GM18505 (cell line): ENCODE measurements at regions not wholly inside any gene's neighbourhood (a gene's known extent, or its start where the extent isn't known, plus 50 kb on each side); places are given as distances from the start of the nearest gene placed in this dataset.
"Not testable (repeated sequence)": the region's sequence is repeated elsewhere in the genome, so short reads cannot be mapped to it uniquely, and the experiment has no call there.

ENCODE experiments used
- ATAC-seq: cut with Tn5 transposase; IDR thresholded peaks from one replicate; pipeline ENCODE4 v1.9.1; 2021; ENCODE audit not compliant: unreplicated experiment
- POLR2A ChIP-seq: IDR thresholded peaks from 4 replicates; pipeline ENCODE4 v1.6.1; 2011; ENCODE audit warnings: borderline replicate concordance; ENCODE audit not compliant: insufficient read depth, insufficient read length; ENCODE audit errors: extremely low read depth

DNA sequence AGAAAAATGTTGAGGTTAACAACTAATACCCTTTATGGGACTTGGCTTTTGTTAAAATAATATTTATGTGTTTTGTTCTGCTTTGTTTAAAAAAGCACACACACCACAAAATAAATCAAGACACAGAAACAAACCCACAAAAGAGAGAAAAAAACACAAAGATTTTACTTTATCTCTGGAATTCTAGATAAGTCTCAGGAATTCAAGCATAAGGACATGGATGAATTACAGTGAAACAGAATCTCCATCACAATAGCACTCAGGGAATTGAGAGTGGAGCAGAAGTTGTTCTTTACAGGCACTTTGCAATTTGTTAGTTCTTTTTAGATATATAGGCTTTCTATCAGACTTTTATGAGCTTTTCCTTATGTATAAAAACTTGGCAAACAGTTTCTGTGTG lies 360.9 kb upstream of the ZC3H15 start:
- TF ChIP-seq POLR2A: no peak
- no peak for ATAC-seq

GRCh38 chr2:186125625-186126024 lies 360.4 kb upstream of the ZC3H15 start:
- no peak for ATAC-seq
- TF ChIP-seq POLR2A: no peak

DNA sequence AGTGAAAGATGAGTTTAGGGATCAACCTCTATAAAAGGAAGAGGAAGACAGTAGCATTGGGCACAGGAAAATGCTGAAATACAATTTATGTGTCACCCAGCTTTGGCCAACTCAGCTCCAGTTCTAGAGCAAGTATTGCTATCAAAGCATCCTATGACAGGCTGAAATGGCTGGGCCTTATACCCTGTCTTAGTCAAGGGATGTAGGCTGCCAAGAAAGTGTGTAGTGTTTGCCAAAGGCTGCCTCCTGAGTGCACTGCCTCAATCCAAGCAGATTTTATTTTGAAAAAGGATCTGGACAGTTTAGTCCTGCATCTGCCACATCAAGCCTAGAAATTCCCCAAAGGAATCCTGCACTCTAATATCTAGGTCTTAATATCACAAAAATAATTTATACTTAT lies 359.9 kb upstream of the ZC3H15 start:
- ATAC-seq: no peak
- TF ChIP-seq POLR2A: no peak

DNA sequence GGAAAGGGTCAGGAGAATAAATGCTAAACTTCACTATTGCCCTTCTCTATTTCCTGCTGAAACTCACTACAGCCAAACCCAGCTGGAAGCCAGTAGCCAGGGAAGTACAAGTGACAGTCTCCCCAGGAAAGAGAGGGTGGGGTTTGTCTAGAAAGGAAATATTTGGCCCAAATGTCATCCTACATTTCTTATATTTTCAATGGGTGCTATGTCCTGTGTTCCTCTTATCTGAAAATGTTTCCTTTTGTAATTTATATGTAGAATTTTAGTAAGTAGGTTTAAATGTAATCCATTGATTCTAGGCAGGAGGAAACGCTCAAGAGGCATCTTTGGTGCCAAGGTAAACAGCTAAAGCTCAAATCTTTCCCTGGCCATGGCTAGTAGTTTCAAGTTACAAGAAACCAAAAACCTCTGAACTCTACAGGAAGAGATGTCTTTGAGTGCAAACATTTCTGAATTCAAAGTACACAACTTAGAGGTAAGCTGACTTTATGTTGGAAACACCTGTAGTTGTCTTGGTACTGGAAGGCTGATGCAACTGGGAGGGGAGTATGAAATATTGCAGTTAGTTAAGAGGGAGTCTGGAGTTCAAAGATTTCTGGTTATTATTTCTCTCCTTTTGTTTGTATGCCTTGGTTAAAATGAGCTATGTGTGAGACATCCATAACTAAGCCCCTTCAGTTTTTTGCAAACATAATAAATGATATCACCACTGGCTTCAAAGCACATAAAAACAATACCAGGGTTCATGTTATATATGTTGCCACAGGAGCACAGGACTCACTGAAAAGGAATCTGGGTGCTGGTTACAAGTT lies 356.1 kb upstream of the ZC3H15 start:
- ATAC-seq: no peak
- TF ChIP-seq POLR2A: no peak

DNA sequence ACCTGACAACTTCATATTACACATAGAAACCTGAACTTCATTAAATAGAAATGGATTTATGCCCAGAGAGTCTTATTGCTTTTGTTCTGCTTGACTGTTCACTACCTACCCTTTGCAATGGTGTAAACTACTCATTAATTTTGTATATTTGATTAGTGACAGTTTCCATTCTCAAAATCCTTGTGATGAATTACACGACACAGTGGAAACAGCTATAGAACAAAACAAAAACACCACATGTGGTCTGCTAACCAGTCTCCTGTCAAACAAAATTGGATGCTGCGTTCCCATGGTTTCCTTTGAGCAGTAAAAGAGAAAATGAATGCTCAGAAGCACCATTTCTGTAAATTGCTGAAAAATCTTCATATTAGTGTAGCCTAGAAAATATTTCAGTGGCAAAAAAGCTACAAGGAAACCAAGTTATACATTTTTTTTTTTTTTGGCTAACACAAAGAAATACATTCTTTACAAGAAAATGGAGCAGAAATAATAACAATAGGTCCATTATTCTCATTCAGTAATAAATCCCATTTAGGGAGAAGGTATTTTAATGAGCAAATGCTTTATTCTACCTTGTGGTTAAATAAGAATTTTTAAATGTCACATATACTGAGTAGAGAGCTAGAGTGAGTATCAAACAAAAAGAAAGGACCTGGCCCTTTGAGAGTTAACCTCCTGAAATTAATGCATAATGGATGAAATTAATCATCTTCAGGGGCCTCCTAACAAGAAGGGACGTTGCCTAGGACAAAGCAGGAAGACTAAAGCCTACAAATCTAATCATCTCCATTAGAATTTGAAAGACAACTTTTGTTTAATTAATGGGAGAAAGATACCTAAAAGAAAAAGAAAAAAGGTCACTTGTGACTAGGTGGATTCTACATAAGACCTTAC lies 355.1 kb upstream of the ZC3H15 start:
- TF ChIP-seq POLR2A: no peak
- no peak for ATAC-seq

DNA sequence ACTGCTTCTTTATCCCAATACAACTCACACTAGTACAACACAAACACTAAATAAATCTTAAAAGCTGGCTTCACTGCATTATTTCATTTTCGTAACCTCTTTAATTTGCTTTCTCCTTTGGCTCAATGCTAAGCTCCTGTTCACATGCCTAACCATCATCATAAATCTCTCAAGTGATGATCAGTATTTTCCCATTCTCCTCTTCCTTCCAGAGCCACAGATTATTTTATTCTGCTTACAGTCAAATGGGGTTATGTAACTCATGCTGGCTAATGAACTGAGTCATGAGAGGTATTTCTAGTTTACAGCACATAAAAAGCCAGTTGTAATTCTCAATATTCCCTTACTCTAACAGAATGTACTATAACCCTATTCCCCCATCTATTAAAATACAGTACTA lies 350.4 kb upstream of the ZC3H15 start:
- TF ChIP-seq POLR2A: no peak
- no peak for ATAC-seq

DNA sequence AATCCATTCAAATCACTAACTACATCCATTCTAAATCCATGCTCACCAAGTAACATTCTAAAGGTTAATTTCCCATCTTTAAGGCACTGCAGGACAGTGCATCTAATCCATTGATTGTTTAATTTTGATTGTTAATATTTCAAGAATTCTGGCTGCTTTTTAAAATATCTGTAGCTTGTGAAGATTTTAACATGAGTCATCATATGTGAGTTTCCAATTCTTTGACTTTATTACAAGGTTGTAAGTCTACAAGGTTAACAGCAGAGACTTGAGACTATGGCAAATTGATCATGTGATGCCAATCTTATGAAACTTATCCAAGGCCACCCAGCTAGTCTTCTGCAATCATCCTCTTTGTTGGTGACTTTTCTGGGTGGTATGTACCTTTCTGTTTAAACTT lies 349.2 kb upstream of the ZC3H15 start:
- TF ChIP-seq POLR2A: no peak
- ATAC-seq: no peak

- ATAC-seq: no peak
- TF ChIP-seq POLR2A: no peak
Measured at GRCh38 chr2:186138845-186139244, 347.2 kb upstream of the ZC3H15 start.

DNA sequence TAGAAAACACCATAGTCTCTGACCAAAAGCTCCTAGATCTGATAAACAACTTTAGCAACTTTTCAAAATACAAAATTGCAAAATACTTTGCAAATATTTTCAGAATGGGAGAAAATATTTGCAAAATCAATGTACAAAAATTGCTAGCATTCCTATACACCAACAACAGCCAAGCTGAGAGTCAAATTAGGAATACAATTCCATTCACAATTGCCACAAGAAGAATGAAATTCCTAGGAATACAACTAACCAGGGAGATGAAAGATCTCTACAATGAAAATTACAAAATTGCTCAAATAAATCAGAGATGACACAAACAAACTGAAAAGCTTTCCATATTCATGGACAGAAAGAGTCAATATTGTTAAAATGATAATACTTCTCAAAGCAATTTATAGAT lies 327.0 kb upstream of the ZC3H15 start:
- ATAC-seq: no peak
- no peak for TF ChIP-seq POLR2A

DNA sequence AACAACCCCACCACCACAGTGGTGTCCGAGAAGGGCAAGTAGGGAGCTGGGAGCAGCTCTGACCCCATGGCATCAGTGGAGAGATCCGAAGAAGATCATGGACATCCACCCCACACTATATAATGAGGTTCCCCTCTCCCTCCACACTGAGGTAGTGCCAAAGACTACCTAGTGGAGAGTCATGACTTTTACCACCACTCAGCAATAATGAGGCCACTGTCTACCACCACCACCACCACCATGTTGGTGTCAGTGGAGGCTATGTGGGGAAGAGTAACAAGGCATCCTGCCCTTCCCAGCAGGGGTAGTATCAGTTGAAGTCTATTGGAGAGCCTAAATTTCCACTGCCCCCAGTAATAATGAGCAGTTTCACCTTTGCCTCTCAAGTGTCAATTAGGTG lies 321.7 kb upstream of the ZC3H15 start:
- ATAC-seq: no peak

DNA sequence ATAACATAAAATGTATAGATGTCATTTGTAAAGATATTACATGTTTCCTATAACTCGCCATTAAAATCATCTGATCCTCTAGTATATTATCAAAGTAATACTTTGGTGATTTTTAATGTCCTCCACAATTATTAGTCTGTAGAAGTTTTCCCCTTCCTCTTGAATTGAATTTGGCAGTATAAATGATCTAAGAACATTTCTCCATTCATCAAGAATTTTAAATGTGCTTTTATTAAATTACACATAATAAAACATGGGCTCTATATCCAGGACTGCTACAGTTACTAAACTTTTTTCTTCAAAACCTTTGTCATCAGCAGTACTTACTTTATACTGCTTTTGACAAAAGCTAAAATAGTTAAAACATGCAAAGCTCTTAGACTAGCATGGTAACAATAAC lies 315.4 kb upstream of the ZC3H15 start:
- no peak for TF ChIP-seq POLR2A
- ATAC-seq: no peak

More for the DNA sequence above, 321.7 kb upstream of the ZC3H15 start:
- no peak for TF ChIP-seq POLR2A

DNA sequence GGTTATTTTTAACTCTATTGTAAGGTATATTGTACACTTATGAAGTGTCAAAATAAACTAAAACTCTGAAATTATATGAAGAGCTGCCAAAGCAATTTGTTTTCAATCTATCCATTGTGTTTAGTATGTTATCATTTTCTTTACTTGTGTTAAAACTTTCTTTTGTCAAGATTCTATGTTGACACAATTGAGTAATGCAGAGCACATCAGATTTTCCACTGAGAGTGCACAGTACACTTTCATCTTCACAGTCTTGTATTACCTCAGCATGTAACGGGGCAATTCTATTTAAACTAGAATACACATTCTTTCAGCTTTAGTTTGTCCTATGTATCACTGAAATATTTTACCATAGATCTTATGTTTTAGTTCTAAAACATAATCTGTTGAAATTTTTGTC lies 304.4 kb upstream of the ZC3H15 start:
- TF ChIP-seq POLR2A: no peak
- ATAC-seq: no peak

GRCh38 chr2:186182366-186182765 lies 303.7 kb upstream of the ZC3H15 start:
- not testable (repeated sequence) for ATAC-seq

GRCh38 chr2:186183406-186183805 lies 302.7 kb upstream of the ZC3H15 start:
- ATAC-seq: no peak
- no peak for TF ChIP-seq POLR2A
